ENCODE measurements at regions not wholly inside any gene's neighbourhood (a gene's known extent, or its start where the extent isn't known, plus 50 kb on each side); places are given as distances from the start of the nearest gene placed in this dataset.

DNA sequence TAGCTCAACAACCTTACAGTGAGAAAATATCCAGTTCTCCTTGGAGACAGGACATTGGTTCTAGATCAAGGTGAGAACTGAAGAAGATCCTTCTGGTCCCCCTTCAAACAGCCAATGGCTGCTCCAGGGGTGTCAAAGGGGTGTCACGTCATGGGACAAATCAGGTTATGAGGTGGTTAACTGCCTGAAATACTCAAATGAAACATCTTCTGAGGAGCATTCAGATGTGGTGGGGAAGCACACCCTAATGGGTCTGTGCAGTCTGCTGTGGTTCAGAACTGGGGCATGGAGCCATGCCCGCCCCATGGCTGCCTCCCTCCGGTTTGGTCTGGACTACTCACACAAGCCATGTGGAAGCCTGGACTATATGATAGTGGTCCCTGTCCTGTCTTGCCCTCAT lies 52.4 kb upstream of the PARP11 start:
- FAIRE-seq (no peak), DNase-seq (ENCODE audit: low read depth, low spot score) (no peak)
- Histone ChIP-seq H3K27ac (ENCODE audit: insufficient read depth, low read depth, low read length) (no peak overlapping the region), H3K27me3 (ENCODE audit: control insufficient read depth in 2 of 2, insufficient read depth in 2 of 2, low read length in 2 of 2) (peaks cover 6% of the 10 kb centered on the region in 2 experiments), H3K4me2 (ENCODE audit: insufficient read depth, low read length) (no peak overlapping the region), H2AFZ (ENCODE audit: low read depth, low read length) (no peak overlapping the region), H3K4me1 (ENCODE audit: control insufficient read depth, extremely low read depth, insufficient read depth, low read length) (no peaks in the 10 kb centered on the region), H3K36me3 (ENCODE audit: control insufficient read depth in 2 of 2, extremely low read depth in 1 of 2, insufficient read depth in 2 of 2, low read length in 2 of 2) (no peaks in the 10 kb centered on the region), H3K9me3 (replicated peaks; ENCODE audit: control insufficient read depth, insufficient read depth, low read length) (no peaks in the 10 kb centered on the region), H4K20me1 (replicated peaks; ENCODE audit: control insufficient read depth, extremely low read depth, insufficient read depth, low read length) (no peaks in the 10 kb centered on the region), H3K9me1 (replicated peaks; ENCODE audit: control insufficient read depth, extremely low read depth, insufficient read depth, low read length) (no peaks in the 10 kb centered on the region), H3K79me2 (ENCODE audit: control insufficient read depth, insufficient read depth, low read length) (no peaks in the 10 kb centered on the region), H3K4me3 (replicated peaks in 1 of 3; ENCODE audit: insufficient read depth in 1 of 3, low read depth in 1 of 3, low read length in 3 of 3) (no peak overlapping the region), H3K9ac (replicated peaks; ENCODE audit: extremely low read depth, insufficient read depth, low read length) (no peak overlapping the region)
- POLR2A ChIA-PET = no interaction called here
- dilution Hi-C loops (cut with MboI; ENCODE audit: extremely low pct_ligation_motif_present, low sequenced_read_pairs) (no loop called here), intact Hi-C loops (cut with micrococcal nuclease) (no loop called here)
- no TSS peak for BruUV-seq (replicated peaks)
- TF ChIP-seq, protein P1, sequence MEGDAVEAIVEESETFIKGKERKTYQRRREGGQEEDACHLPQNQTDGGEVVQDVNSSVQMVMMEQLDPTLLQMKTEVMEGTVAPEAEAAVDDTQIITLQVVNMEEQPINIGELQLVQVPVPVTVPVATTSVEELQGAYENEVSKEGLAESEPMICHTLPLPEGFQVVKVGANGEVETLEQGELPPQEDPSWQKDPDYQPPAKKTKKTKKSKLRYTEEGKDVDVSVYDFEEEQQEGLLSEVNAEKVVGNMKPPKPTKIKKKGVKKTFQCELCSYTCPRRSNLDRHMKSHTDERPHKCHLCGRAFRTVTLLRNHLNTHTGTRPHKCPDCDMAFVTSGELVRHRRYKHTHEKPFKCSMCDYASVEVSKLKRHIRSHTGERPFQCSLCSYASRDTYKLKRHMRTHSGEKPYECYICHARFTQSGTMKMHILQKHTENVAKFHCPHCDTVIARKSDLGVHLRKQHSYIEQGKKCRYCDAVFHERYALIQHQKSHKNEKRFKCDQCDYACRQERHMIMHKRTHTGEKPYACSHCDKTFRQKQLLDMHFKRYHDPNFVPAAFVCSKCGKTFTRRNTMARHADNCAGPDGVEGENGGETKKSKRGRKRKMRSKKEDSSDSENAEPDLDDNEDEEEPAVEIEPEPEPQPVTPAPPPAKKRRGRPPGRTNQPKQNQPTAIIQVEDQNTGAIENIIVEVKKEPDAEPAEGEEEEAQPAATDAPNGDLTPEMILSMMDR (IDR thresholded peaks at IDR 0.05; ENCODE audit: extremely low read depth in 1 of 2, insufficient read depth in 1 of 2, low read depth in 1 of 2, low read length in 2 of 2) = no peak
- TF ChIP-seq GATA2 (IDR thresholded peaks at IDR 0.05; ENCODE audit: insufficient read depth, insufficient read length, low read depth, low read length) (no peak), FOS (IDR thresholded peaks at IDR 0.05; ENCODE audit: borderline replicate concordance, insufficient read depth, low read length) (no peak), EZH2 (IDR thresholded peaks at IDR 0.05; ENCODE audit: borderline replicate concordance, low read depth, low read length, severe bottlenecking) (no peak), POLR2AphosphoS5 (IDR thresholded peaks at IDR 0.05; ENCODE audit: insufficient read depth, low read depth, low read length) (no peak), MYC (IDR thresholded peaks at IDR 0.05; ENCODE audit: low read depth, low read length) (no peak), JUN (IDR thresholded peaks at IDR 0.05; ENCODE audit: borderline replicate concordance, insufficient read depth, insufficient read length, low read depth) (no peak), POLR2A (IDR thresholded peaks at IDR 0.05; ENCODE audit: low read depth, low read length) (no peak)
- TF ChIP-seq, protein P2, sequence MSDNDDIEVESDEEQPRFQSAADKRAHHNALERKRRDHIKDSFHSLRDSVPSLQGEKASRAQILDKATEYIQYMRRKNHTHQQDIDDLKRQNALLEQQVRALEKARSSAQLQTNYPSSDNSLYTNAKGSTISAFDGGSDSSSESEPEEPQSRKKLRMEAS (IDR thresholded peaks at IDR 0.05; ENCODE audit: insufficient read depth, insufficient read length) = no peak
- CTCF ChIA-PET = interaction anchor here (1.2 kb wide), 1 partner anchor 10 kb away, joined by 3 read pairs; no protein-coding TSS in a partner anchor

Data from endothelial cell of umbilical vein (primary cell).